ENCODE measurements at regions not wholly inside any gene's neighbourhood (a gene's known extent, or its start where the extent isn't known, plus 50 kb on each side); places are given as distances from the start of the nearest gene placed in this dataset.

GRCh38 chr1:55374216-55374615 lies 159.1 kb upstream of the USP24 start:
- TF ChIP-seq CTCF (IDR thresholded peaks at IDR 0.05) (no peak), POLR2A (IDR thresholded peaks at IDR 0.05) (no peak)

Data from tibial nerve (tissue), 3 donors.